ENCODE measurements at regions not wholly inside any gene's neighbourhood (a gene's known extent, or its start where the extent isn't known, plus 50 kb on each side); places are given as distances from the start of the nearest gene placed in this dataset.

- no peak overlapping the region for H4K91ac ChIP-seq (ENCODE audit: insufficient read length, low read depth, low read length)
- H3K27me3 ChIP-seq (ENCODE audit: insufficient read depth, low read length) = no peaks in the 10 kb centered on the region
- H3K14ac ChIP-seq (ENCODE audit: insufficient read depth, low read length) = no peak overlapping the region
- no peak overlapping the region for H4K5ac ChIP-seq (ENCODE audit: insufficient read length, low read depth, low read length)
- no peak overlapping the region for H2BK15ac ChIP-seq (ENCODE audit: low read depth, low read length)
- no peaks in the 10 kb centered on the region for H4K20me1 ChIP-seq (ENCODE audit: control insufficient read depth, insufficient read depth, insufficient read length)
- H3K9ac ChIP-seq (ENCODE audit: extremely low read depth, insufficient read length, low read length) = no peak overlapping the region
- H3K36me3 Mint-ChIP-seq (ENCODE audit: insufficient read depth in 1 of 3, low read depth in 3 of 3) = peaks cover 0 to 6% (median 1%) of the 10 kb centered on the region in 3 experiments; a peak in 4 of 7 replicates
- H3K4me1 ChIP-seq (ENCODE audit: insufficient read depth, low read length) = no peaks in the 10 kb centered on the region
- H3K4me1 Mint-ChIP-seq = peaks cover 29 to 39% of the 10 kb centered on the region in 2 experiments
- DNase-seq = peak; percentile 27
- no peak overlapping the region for H3K27ac Mint-ChIP-seq
- no peak overlapping the region for H3K56ac ChIP-seq (ENCODE audit: insufficient read length, low read depth, low read length)
- no peak overlapping the region for H3K23ac ChIP-seq (ENCODE audit: insufficient read length, low read depth, low read length)
- H2AFZ ChIP-seq (ENCODE audit: low read length) = no peak overlapping the region
- H3K4me2 ChIP-seq (ENCODE audit: insufficient read depth, insufficient read length, low read length) = no peak overlapping the region
- H3K9me3 ChIP-seq (ENCODE audit: control insufficient read depth, low read depth, low read length) = no peaks in the 10 kb centered on the region
- no peak overlapping the region for H3K4ac ChIP-seq (ENCODE audit: low read depth, low read length)
- no peak overlapping the region for H3K27ac ChIP-seq (ENCODE audit: insufficient read length, low read depth, low read length)
- H3K18ac ChIP-seq (ENCODE audit: insufficient read length, low read depth, low read length) = no peak overlapping the region
- no peak overlapping the region for H2BK12ac ChIP-seq (ENCODE audit: insufficient read length, low read depth, low read length)
- H3K23me2 ChIP-seq (ENCODE audit: insufficient read length, low read depth, low read length, poor library complexity, severe bottlenecking) = no peaks in the 10 kb centered on the region
- H3T11ph ChIP-seq (ENCODE audit: low read length) = no peak overlapping the region
- H2BK120ac ChIP-seq (ENCODE audit: low read depth, low read length, poor library complexity, severe bottlenecking) = no peak overlapping the region
- TF ChIP-seq CTCF (conservative IDR thresholded peaks at IDR 0.05) = peak; percentile 29; the same call in 1 of the 3 replicates
- peaks cover 6 to 7% of the 10 kb centered on the region in 2 experiments for H3K9me3 Mint-ChIP-seq
- no CpG with 5 or more reads among the region's 26 CpGs for WGBS (ENCODE audit: extremely low coverage, insufficient read length, low lambda C conversion rate)
- H2AK5ac ChIP-seq (ENCODE audit: insufficient read length, low read length) = no peak overlapping the region
- no peak overlapping the region for H3K4me3 Mint-ChIP-seq
- H3K79me2 ChIP-seq (ENCODE audit: insufficient read depth, low read length) = no peaks in the 10 kb centered on the region
- no peak overlapping the region for H2BK5ac ChIP-seq (ENCODE audit: insufficient read length, low read length)
- no peaks in the 10 kb centered on the region for H3K79me1 ChIP-seq (ENCODE audit: insufficient read depth, low read depth, low read length, poor library complexity, severe bottlenecking)
- H4K8ac ChIP-seq (replicated peaks; ENCODE audit: insufficient read length, low read depth, low read length) = no peak overlapping the region
- peaks cover 65% of the 10 kb centered on the region for H3K27me3 Mint-ChIP-seq (ENCODE audit: low read depth)
- no peak overlapping the region for H2BK20ac ChIP-seq (ENCODE audit: low read depth, low read length, poor library complexity, severe bottlenecking)
These were observed 130.8 kb downstream of the DNAJB6 start for GRCh38 chr7:157467496-157468212.

Data from H9 (cell line).